ENCODE measurements at regions not wholly inside any gene's neighbourhood (a gene's known extent, or its start where the extent isn't known, plus 50 kb on each side); places are given as distances from the start of the nearest gene placed in this dataset.

- TF ChIP-seq, protein P1, sequence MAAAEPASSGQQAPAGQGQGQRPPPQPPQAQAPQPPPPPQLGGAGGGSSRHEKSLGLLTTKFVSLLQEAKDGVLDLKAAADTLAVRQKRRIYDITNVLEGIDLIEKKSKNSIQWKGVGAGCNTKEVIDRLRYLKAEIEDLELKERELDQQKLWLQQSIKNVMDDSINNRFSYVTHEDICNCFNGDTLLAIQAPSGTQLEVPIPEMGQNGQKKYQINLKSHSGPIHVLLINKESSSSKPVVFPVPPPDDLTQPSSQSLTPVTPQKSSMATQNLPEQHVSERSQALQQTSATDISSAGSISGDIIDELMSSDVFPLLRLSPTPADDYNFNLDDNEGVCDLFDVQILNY (CRISPR knock-in tag; IDR thresholded peaks at IDR 0.05): no peak
- TF ChIP-seq STAT6 (CRISPR knock-in tag; conservative IDR thresholded peaks at IDR 0.05; ENCODE audit: low read depth) (no peak), JUN (CRISPR knock-in tag; IDR thresholded peaks at IDR 0.05) (no peak), MXD4 (CRISPR knock-in tag; IDR thresholded peaks at IDR 0.05; ENCODE audit: borderline replicate concordance) (no peak), NR3C1 (CRISPR knock-in tag; conservative IDR thresholded peaks at IDR 0.05; ENCODE audit: low read depth) (no peak), ZNF138 (CRISPR knock-in tag; conservative IDR thresholded peaks at IDR 0.05) (no peak), NR2C2 (CRISPR knock-in tag; IDR thresholded peaks at IDR 0.05) (no peak), OVOL2 (CRISPR knock-in tag; IDR thresholded peaks at IDR 0.05; ENCODE audit: borderline replicate concordance) (no peak), FOXP1 (CRISPR knock-in tag; IDR thresholded peaks at IDR 0.05; ENCODE audit: borderline replicate concordance) (no peak), JAZF1 (CRISPR knock-in tag; IDR thresholded peaks at IDR 0.05) (no peak), AFF4 (CRISPR knock-in tag; IDR thresholded peaks at IDR 0.05; ENCODE audit: borderline replicate concordance) (no peak)
- TF ChIP-seq, protein P2, sequence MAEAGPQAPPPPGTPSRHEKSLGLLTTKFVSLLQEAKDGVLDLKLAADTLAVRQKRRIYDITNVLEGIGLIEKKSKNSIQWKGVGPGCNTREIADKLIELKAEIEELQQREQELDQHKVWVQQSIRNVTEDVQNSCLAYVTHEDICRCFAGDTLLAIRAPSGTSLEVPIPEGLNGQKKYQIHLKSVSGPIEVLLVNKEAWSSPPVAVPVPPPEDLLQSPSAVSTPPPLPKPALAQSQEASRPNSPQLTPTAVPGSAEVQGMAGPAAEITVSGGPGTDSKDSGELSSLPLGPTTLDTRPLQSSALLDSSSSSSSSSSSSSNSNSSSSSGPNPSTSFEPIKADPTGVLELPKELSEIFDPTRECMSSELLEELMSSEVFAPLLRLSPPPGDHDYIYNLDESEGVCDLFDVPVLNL (CRISPR knock-in tag; IDR thresholded peaks at IDR 0.05; ENCODE audit: borderline replicate concordance, low read depth): no peak
- TF ChIP-seq, protein P3, sequence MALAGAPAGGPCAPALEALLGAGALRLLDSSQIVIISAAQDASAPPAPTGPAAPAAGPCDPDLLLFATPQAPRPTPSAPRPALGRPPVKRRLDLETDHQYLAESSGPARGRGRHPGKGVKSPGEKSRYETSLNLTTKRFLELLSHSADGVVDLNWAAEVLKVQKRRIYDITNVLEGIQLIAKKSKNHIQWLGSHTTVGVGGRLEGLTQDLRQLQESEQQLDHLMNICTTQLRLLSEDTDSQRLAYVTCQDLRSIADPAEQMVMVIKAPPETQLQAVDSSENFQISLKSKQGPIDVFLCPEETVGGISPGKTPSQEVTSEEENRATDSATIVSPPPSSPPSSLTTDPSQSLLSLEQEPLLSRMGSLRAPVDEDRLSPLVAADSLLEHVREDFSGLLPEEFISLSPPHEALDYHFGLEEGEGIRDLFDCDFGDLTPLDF (CRISPR knock-in tag; IDR thresholded peaks at IDR 0.05): no peak
- TF ChIP-seq, protein P4, sequence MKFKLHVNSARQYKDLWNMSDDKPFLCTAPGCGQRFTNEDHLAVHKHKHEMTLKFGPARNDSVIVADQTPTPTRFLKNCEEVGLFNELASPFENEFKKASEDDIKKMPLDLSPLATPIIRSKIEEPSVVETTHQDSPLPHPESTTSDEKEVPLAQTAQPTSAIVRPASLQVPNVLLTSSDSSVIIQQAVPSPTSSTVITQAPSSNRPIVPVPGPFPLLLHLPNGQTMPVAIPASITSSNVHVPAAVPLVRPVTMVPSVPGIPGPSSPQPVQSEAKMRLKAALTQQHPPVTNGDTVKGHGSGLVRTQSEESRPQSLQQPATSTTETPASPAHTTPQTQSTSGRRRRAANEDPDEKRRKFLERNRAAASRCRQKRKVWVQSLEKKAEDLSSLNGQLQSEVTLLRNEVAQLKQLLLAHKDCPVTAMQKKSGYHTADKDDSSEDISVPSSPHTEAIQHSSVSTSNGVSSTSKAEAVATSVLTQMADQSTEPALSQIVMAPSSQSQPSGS (CRISPR knock-in tag; IDR thresholded peaks at IDR 0.05; ENCODE audit: borderline replicate concordance, low read depth): no peak
These were observed 510.4 kb upstream of the ZP4 start (continued) for GRCh38 chr1:238401144-238401543.

- Mint-ChIP-seq H3K4me1 (peaks cover 14% of the 10 kb centered on the region), H3K27me3 (ENCODE audit: low read depth) (no peaks in the 10 kb centered on the region), H3K27ac (no peak overlapping the region), H3K36me3 (0 out of 2 replicates have a peak, but pooled peaks cover 6% of the 10 kb centered on the region), H3K4me3 (no peak overlapping the region), H3K9me3 (peaks cover 4% of the 10 kb centered on the region; the same call in 1 of the 2 replicates)
- ChIA-PET CTCF (no interaction called here), POLR2A (no interaction called here)
- TF ChIP-seq CTCF (IDR thresholded peaks at IDR 0.05) (0 out of 2 replicates have a peak, but pooled peaks have one; percentile 41), TCF7 (CRISPR knock-in tag; IDR thresholded peaks at IDR 0.05; ENCODE audit: low read depth) (no peak)
- peak; percentile 84 for ATAC-seq
- DNase-seq (ENCODE audit: low spot score): peak; percentile 31
These were observed 508.8 kb upstream of the ZP4 start for GRCh38 chr1:238399558-238399957.
